Endothelial cell of umbilical vein (primary cell): ENCODE measurements at regions not wholly inside any gene's neighbourhood (a gene's known extent, or its start where the extent isn't known, plus 50 kb on each side); places are given as distances from the start of the nearest gene placed in this dataset.

ENCODE experiments used
- BruUV-seq: library from RNA; stranded (reverse); fragments of 400-500 nt; replicated peaks from 2 replicates; lab custom pipeline; 2021; lab: Mats Ljungman, UMichigan
- CTCF ChIA-PET: fragments of 300-600, 350-600 bp; sonication (Branson Sonifier 250); formaldehyde crosslinking; loops from one replicate; lab custom pipeline; 2021; ENCODE audit warnings: antibody characterized with exemption, inconsistent platforms; lab: Charles Lee
- POLR2A ChIA-PET: fragments of 300-600, 350-600 bp; sonication (Branson Sonifier 250); formaldehyde crosslinking; loops from one replicate; lab custom pipeline; 2021; ENCODE audit warnings: antibody characterized with exemption, inconsistent platforms; lab: Charles Lee
- DNase-seq: peaks from one replicate; pipeline ENCODE4 v3.0.0-alpha.2; 2011; ENCODE audit warnings: low read depth, low spot score
- FAIRE-seq: peaks from 2 replicates; lab custom pipeline; 2011; peaks lifted over from hg19 to GRCh38; lab: Jason Lieb, UNC
- H2AFZ ChIP-seq: 2 replicates; pipeline ENCODE4 v1.6.0; 2012; ENCODE audit warnings: low read depth, low read length, control low read depth, inconsistent platforms
- H3K27ac ChIP-seq: 2 replicates; pipeline ENCODE4 v1.5.1; 2011; ENCODE audit warnings: low read depth, mild to moderate bottlenecking, control low read depth, low read length, moderate library complexity; ENCODE audit not compliant: insufficient read depth
- H3K27me3 ChIP-seq, 2 experiments: 2 replicates each; pipeline versions ENCODE4 v1.6.0 to v1.6.1; 2011; ENCODE audit warnings: low read length in 2 of 2, mixed read lengths in 1 of 2; ENCODE audit not compliant: control insufficient read depth in 2 of 2, insufficient read depth in 2 of 2
- H3K36me3 ChIP-seq, 2 experiments: 2 replicates in 1 of 2; 3 replicates in 1 of 2; pipeline ENCODE4 v1.5.1; 2011; ENCODE audit warnings: low read length in 2 of 2, mild to moderate bottlenecking in 1 of 2, moderate library complexity in 1 of 2; ENCODE audit not compliant: control insufficient read depth in 2 of 2, insufficient read depth in 2 of 2; ENCODE audit errors: extremely low read depth in 1 of 2
- H3K4me1 ChIP-seq: 3 replicates; pipeline ENCODE4 v1.5.1; 2011; ENCODE audit warnings: mild to moderate bottlenecking, low read length; ENCODE audit not compliant: control insufficient read depth, insufficient read depth; ENCODE audit errors: extremely low read depth
- H3K4me2 ChIP-seq: 2 replicates; pipeline ENCODE4 v1.6.1; 2011; ENCODE audit warnings: low read length, control low read depth, mixed read lengths; ENCODE audit not compliant: insufficient read depth
- H3K4me3 ChIP-seq, 3 experiments: fragments of 200-600 bp in 1 of 3; sonication (generic), shearing (Covaris generic) in 1 of 3; replicated peaks in 1 of 3; 2 replicates each; pipeline ENCODE4 v1.5.1; 2011 to 2016; ENCODE audit warnings: control low read depth in 3 of 3, low read length in 3 of 3, mild to moderate bottlenecking in 2 of 3, inconsistent platforms in 1 of 3, low read depth in 1 of 3, moderate library complexity in 1 of 3; ENCODE audit not compliant: insufficient read depth in 1 of 3
- H3K79me2 ChIP-seq: 2 replicates; pipeline ENCODE4 v1.6.0; 2012; ENCODE audit warnings: low read length, inconsistent platforms; ENCODE audit not compliant: control insufficient read depth, insufficient read depth
- H3K9ac ChIP-seq: replicated peaks from 2 replicates; pipeline ENCODE3; 2011; ENCODE audit warnings: low read length, control low read depth; ENCODE audit not compliant: insufficient read depth; ENCODE audit errors: extremely low read depth
- H3K9me1 ChIP-seq: replicated peaks from 3 replicates; pipeline ENCODE4 v1.6.0; 2011; ENCODE audit warnings: mild to moderate bottlenecking, low read length; ENCODE audit not compliant: control insufficient read depth, insufficient read depth; ENCODE audit errors: extremely low read depth
- H3K9me3 ChIP-seq: replicated peaks from 2 replicates; pipeline ENCODE4 v1.5.1; 2012; ENCODE audit warnings: low read length, inconsistent platforms; ENCODE audit not compliant: control insufficient read depth, insufficient read depth
- H4K20me1 ChIP-seq: replicated peaks from 2 replicates; pipeline ENCODE3; 2011; ENCODE audit warnings: mild to moderate bottlenecking, low read length; ENCODE audit not compliant: control insufficient read depth, insufficient read depth; ENCODE audit errors: extremely low read depth
- CTCF ChIP-seq, 2 donors: IDR thresholded peaks; 1 replicate in 1 of 2; 2 replicates in 1 of 2; pipeline ENCODE4 v1.5.1; 2011; ENCODE audit warnings: low read length in 2 of 2, mild to moderate bottlenecking in 2 of 2, moderate library complexity in 2 of 2, control low read depth in 1 of 2, inconsistent platforms in 1 of 2, low read depth in 1 of 2; ENCODE audit not compliant: insufficient read depth in 1 of 2; ENCODE audit errors: extremely low read depth in 1 of 2
- EZH2 ChIP-seq: IDR thresholded peaks from 2 replicates; pipeline ENCODE4 v1.6.1; 2012; ENCODE audit warnings: borderline replicate concordance, low read depth, mild to moderate bottlenecking, moderate library complexity, low read length, inconsistent platforms; ENCODE audit not compliant: severe bottlenecking
- FOS ChIP-seq: IDR thresholded peaks from 2 replicates; pipeline ENCODE4 v1.6.1; 2011; ENCODE audit warnings: mild to moderate bottlenecking, low read length, moderate library complexity, borderline replicate concordance; ENCODE audit not compliant: insufficient read depth
- GATA2 ChIP-seq: IDR thresholded peaks from 2 replicates; pipeline ENCODE4 v1.7.0; 2011; ENCODE audit warnings: low read depth, mild to moderate bottlenecking, moderate library complexity, mixed read lengths, low read length; ENCODE audit not compliant: insufficient read length, insufficient read depth
- JUN ChIP-seq: IDR thresholded peaks from 2 replicates; pipeline ENCODE4 v1.6.1; 2011; ENCODE audit warnings: borderline replicate concordance, low read depth; ENCODE audit not compliant: insufficient read length, insufficient read depth
- POLR2A ChIP-seq: IDR thresholded peaks from 2 replicates; pipeline ENCODE4 v1.6.1; 2012; ENCODE audit warnings: low read depth, mild to moderate bottlenecking, control low read depth, low read length
- POLR2AphosphoS5 ChIP-seq: IDR thresholded peaks from 2 replicates; pipeline ENCODE4 v1.6.1; 2012; ENCODE audit warnings: low read depth, mild to moderate bottlenecking, control low read depth, low read length, moderate library complexity; ENCODE audit not compliant: insufficient read depth
- dilution Hi-C: fragments of 300-500 bp; cut with MboI; formaldehyde crosslinking; loops from one replicate; pipeline ENCODE4 v1.15.0; 2019; ENCODE audit warnings: low sequenced_read_pairs; ENCODE audit not compliant: extremely low pct_ligation_motif_present
- intact Hi-C: fragments of 100-400 bp; cut with micrococcal nuclease; formaldehyde crosslinking; loops from one replicate; pipeline ENCODE4 v1.10.0; 2022
- TF ChIP-seq, protein P1 (sequence below): IDR thresholded peaks from 2 replicates; pipeline ENCODE4 v1.6.1; 2011; ENCODE audit not compliant: insufficient read depth, insufficient read length

GRCh38 chr1:191085121-191085520 is 607.5 kb upstream of the BRINP3 start:
- FAIRE-seq (no peak), DNase-seq (no peak)
- no peak overlapping the region for H3K4me3 ChIP-seq
- TF ChIP-seq JUN (no peak), EZH2 (no peak), POLR2A (no peak), GATA2 (no peak), FOS (no peak), POLR2AphosphoS5 (no peak), CTCF (IDR thresholded peaks at IDR 0.05; ENCODE audit: extremely low read depth in 1 of 2, insufficient read depth in 1 of 2, low read depth in 1 of 2, low read length in 2 of 2) (no peak)
- TF ChIP-seq, protein P1, sequence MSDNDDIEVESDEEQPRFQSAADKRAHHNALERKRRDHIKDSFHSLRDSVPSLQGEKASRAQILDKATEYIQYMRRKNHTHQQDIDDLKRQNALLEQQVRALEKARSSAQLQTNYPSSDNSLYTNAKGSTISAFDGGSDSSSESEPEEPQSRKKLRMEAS, result no peak
- H3K36me3 ChIP-seq, result no peaks in the 10 kb centered on the region
- CTCF ChIA-PET, result no interaction called here
- intact Hi-C loops (no loop called here), dilution Hi-C loops (no loop called here)
- no peak overlapping the region for H3K4me2 ChIP-seq
- POLR2A ChIA-PET, result no interaction called here
- no TSS peak for BruUV-seq
- no peaks in the 10 kb centered on the region for H3K79me2 ChIP-seq
- no peaks in the 10 kb centered on the region for H3K27me3 ChIP-seq
- H2AFZ ChIP-seq, result no peak overlapping the region
- H3K9me3 ChIP-seq, result no peaks in the 10 kb centered on the region
- H3K9me1 ChIP-seq, result no peaks in the 10 kb centered on the region
- H3K9ac ChIP-seq, result no peak overlapping the region
- no peaks in the 10 kb centered on the region for H4K20me1 ChIP-seq
- no peak overlapping the region for H3K27ac ChIP-seq
- no peaks in the 10 kb centered on the region for H3K4me1 ChIP-seq
